ENCODE measurements at regions not wholly inside any gene's neighbourhood (a gene's known extent, or its start where the extent isn't known, plus 50 kb on each side); places are given as distances from the start of the nearest gene placed in this dataset.

DNA sequence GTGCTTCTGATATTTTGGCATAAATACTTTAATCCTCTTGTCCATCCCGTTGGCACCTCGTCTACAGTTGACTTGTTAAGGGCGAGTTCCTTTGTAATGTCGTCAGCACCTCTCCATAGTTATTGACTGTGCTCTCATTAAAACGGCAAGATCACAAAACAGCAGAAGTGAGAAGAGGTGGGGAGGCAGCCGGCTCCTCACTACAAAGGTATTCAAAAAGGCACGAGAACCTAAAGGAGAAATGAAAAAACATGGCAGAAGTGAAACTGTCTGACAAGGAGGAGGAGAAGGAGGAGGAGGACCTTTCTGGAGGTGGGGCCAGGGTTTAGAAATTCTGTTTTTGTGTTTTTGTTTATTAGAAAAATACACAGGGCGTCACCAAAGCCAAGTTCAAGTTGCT, 235.6 kb downstream of the BCL11A start:
- intact Hi-C loops (cut with micrococcal nuclease; ENCODE audit: unreplicated experiment) = no loop called here
- H3K4me3 ChIP-seq = peak overlapping the region; percentile 13; the same call in 1 of the 2 replicates
- H3K27me3 ChIP-seq (replicated peaks in 1 of 2; ENCODE audit: control insufficient read depth in 2 of 2, insufficient read depth in 2 of 2, low read length in 1 of 2) = no peaks in the 10 kb centered on the region
- H3K36me3 ChIP-seq (ENCODE audit: control insufficient read depth in 2 of 2, insufficient read depth in 2 of 2, low read length in 1 of 2) = no peaks in the 10 kb centered on the region
- peaks cover 53% of the 10 kb centered on the region for H3K4me1 ChIP-seq (ENCODE audit: control insufficient read depth, insufficient read depth, low read length)
- H3K27ac ChIP-seq (ENCODE audit: control insufficient read depth, insufficient read depth) = peak overlapping the region; percentile 15; the same call in 1 of the 2 replicates
- DNase-seq (ENCODE audit: low read depth, low spot score) (peak; percentile 65), FAIRE-seq (peak; percentile 73), ATAC-seq (peak; percentile 83)
- no peaks in the 10 kb centered on the region for H4K20me1 ChIP-seq (ENCODE audit: control insufficient read depth, insufficient read depth)
- peak overlapping the region; percentile 16; the same call in 1 of the 2 replicates for H3K9ac ChIP-seq (ENCODE audit: control insufficient read depth, insufficient read depth, low read length)
- no peaks in the 10 kb centered on the region for H3K9me3 ChIP-seq (replicated peaks; ENCODE audit: control insufficient read depth, insufficient read depth, low read length)
- H3K79me2 ChIP-seq (ENCODE audit: control insufficient read depth, insufficient read depth, low read length) = no peaks in the 10 kb centered on the region
- in situ Hi-C loops (cut with MboI) = no loop called here
- RAD21 ChIA-PET (ENCODE audit: unreplicated experiment) = no interaction called here
- WGBS (ENCODE audit: insufficient coverage, insufficient replicate concordance, low lambda C conversion rate, missing lambda C conversion rate) = 1% methylated on average over 8 of the region's 8 CpGs
- peak overlapping the region; percentile 80 for H3K4me2 ChIP-seq (ENCODE audit: control insufficient read depth, insufficient read depth)
- POLR2A ChIA-PET = no interaction called here
- H2AFZ ChIP-seq (ENCODE audit: control insufficient read depth, low read depth, low read length) = peak overlapping the region; percentile 24; the same call in 1 of the 2 replicates
- SMC1A ChIA-PET (ENCODE audit: uncharacterized antibody, unreplicated experiment) = interaction anchor here (0.7 to 1.3 kb wide), 3 partner anchors 10 to 225 kb away, joined by 3 read pairs; no protein-coding TSS in a partner anchor
- CTCF ChIA-PET = interaction anchor here (0.7 kb wide), 2 partner anchors 13 to 25 kb away, joined by 3 to 4 read pairs; no protein-coding TSS in a partner anchor
- BruUV-seq (replicated peaks) = no TSS peak
- TF ChIP-seq ATF7 (IDR thresholded peaks at IDR 0.05; ENCODE audit: low read depth) (peak; percentile 26; the same call in 1 of the 2 replicates), BCL11A (IDR thresholded peaks at IDR 0.05; ENCODE audit: low read depth, low read length) (peak; percentile 54; the same call in 1 of the 2 replicates), MEF2A (IDR thresholded peaks at IDR 0.05; ENCODE audit: insufficient read depth, low read depth, low read length) (0 out of 2 replicates have a peak, but pooled peaks have one; percentile 35), CREB1 (IDR thresholded peaks at IDR 0.05; ENCODE audit: low read depth) (peak; percentile 51; the same call in 1 of the 2 replicates), SREBF1 (IDR thresholded peaks at IDR 0.05; ENCODE audit: low read length) (no peak), SMC3 (IDR thresholded peaks at IDR 0.05; ENCODE audit: borderline replicate concordance, low read length) (peak; percentile 4; the same call in 1 of the 2 replicates), KLF5 (IDR thresholded peaks at IDR 0.05; ENCODE audit: partially characterized antibody) (no peak), EP300 (IDR thresholded peaks at IDR 0.05; ENCODE audit: borderline replicate concordance in 1 of 2, control insufficient read depth in 1 of 2, low read depth in 2 of 2, low read length in 2 of 2) (peak in 1 of 2 experiments; percentile 51; a peak in 1 of 4 replicates), BHLHE40 (IDR thresholded peaks at IDR 0.05; ENCODE audit: borderline replicate concordance in 1 of 2, low read depth in 2 of 2, low read length in 1 of 2) (peak; percentile 76 to 79; a peak in 3 of 4 replicates), CBFB (IDR thresholded peaks at IDR 0.05; ENCODE audit: low read depth) (no peak), MTA2 (IDR thresholded peaks at IDR 0.05; ENCODE audit: low read depth) (peak; percentile 78; the same call in 1 of the 2 replicates), DPF2 (IDR thresholded peaks at IDR 0.05) (peak; percentile 50; the same call in 1 of the 2 replicates), IKZF2 (IDR thresholded peaks at IDR 0.05) (peak; percentile 42 to 50; a peak in 2 of 4 replicates), PML (IDR thresholded peaks at IDR 0.05; ENCODE audit: low read length) (no peak), NRF1 (conservative IDR thresholded peaks at IDR 0.05; ENCODE audit: low read depth, low read length) (no peak)
- TF ChIP-seq, protein P1, sequence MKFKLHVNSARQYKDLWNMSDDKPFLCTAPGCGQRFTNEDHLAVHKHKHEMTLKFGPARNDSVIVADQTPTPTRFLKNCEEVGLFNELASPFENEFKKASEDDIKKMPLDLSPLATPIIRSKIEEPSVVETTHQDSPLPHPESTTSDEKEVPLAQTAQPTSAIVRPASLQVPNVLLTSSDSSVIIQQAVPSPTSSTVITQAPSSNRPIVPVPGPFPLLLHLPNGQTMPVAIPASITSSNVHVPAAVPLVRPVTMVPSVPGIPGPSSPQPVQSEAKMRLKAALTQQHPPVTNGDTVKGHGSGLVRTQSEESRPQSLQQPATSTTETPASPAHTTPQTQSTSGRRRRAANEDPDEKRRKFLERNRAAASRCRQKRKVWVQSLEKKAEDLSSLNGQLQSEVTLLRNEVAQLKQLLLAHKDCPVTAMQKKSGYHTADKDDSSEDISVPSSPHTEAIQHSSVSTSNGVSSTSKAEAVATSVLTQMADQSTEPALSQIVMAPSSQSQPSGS (IDR thresholded peaks at IDR 0.05; ENCODE audit: low read length) = peak; percentile 63; the same call in 1 of the 2 replicates
- TF ChIP-seq, protein P2, sequence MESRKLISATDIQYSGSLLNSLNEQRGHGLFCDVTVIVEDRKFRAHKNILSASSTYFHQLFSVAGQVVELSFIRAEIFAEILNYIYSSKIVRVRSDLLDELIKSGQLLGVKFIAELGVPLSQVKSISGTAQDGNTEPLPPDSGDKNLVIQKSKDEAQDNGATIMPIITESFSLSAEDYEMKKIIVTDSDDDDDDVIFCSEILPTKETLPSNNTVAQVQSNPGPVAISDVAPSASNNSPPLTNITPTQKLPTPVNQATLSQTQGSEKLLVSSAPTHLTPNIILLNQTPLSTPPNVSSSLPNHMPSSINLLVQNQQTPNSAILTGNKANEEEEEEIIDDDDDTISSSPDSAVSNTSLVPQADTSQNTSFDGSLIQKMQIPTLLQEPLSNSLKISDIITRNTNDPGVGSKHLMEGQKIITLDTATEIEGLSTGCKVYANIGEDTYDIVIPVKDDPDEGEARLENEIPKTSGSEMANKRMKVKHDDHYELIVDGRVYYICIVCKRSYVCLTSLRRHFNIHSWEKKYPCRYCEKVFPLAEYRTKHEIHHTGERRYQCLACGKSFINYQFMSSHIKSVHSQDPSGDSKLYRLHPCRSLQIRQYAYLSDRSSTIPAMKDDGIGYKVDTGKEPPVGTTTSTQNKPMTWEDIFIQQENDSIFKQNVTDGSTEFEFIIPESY (IDR thresholded peaks at IDR 0.05) = no peak
- TF ChIP-seq, protein P3, sequence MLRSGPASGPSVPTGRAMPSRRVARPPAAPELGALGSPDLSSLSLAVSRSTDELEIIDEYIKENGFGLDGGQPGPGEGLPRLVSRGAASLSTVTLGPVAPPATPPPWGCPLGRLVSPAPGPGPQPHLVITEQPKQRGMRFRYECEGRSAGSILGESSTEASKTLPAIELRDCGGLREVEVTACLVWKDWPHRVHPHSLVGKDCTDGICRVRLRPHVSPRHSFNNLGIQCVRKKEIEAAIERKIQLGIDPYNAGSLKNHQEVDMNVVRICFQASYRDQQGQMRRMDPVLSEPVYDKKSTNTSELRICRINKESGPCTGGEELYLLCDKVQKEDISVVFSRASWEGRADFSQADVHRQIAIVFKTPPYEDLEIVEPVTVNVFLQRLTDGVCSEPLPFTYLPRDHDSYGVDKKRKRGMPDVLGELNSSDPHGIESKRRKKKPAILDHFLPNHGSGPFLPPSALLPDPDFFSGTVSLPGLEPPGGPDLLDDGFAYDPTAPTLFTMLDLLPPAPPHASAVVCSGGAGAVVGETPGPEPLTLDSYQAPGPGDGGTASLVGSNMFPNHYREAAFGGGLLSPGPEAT (IDR thresholded peaks at IDR 0.05; ENCODE audit: low read depth) = 0 out of 2 replicates have a peak, but pooled peaks have one; percentile 19
- TF ChIP-seq, protein P4, sequence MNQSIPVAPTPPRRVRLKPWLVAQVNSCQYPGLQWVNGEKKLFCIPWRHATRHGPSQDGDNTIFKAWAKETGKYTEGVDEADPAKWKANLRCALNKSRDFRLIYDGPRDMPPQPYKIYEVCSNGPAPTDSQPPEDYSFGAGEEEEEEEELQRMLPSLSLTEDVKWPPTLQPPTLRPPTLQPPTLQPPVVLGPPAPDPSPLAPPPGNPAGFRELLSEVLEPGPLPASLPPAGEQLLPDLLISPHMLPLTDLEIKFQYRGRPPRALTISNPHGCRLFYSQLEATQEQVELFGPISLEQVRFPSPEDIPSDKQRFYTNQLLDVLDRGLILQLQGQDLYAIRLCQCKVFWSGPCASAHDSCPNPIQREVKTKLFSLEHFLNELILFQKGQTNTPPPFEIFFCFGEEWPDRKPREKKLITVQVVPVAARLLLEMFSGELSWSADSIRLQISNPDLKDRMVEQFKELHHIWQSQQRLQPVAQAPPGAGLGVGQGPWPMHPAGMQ (IDR thresholded peaks at IDR 0.05; ENCODE audit: borderline replicate concordance) = no peak

Measured in GM12878 (cell line).